HTR-8/SVneo (cell line): ENCODE measurements at regions not wholly inside any gene's neighbourhood (a gene's known extent, or its start where the extent isn't known, plus 50 kb on each side); places are given as distances from the start of the nearest gene placed in this dataset.

Source experiments
- DNase-seq: peaks from one replicate; pipeline ENCODE4 v3.0.0; 2011; ENCODE audit warnings: low spot score, mixed read lengths; ENCODE audit not compliant: insufficient read length
- FAIRE-seq: peaks from 2 replicates; lab custom pipeline; 2011; peaks lifted over from hg19 to GRCh38; lab: Jason Lieb, UNC

GRCh38 chr3:162218479-162218878, 721.9 kb downstream of the OTOL1 start:
- FAIRE-seq, result no peak
- no peak for DNase-seq

- FAIRE-seq (no peak), DNase-seq (no peak)
Measured at GRCh38 chr3:162224746-162225145, 728.1 kb downstream of the OTOL1 start.

DNA sequence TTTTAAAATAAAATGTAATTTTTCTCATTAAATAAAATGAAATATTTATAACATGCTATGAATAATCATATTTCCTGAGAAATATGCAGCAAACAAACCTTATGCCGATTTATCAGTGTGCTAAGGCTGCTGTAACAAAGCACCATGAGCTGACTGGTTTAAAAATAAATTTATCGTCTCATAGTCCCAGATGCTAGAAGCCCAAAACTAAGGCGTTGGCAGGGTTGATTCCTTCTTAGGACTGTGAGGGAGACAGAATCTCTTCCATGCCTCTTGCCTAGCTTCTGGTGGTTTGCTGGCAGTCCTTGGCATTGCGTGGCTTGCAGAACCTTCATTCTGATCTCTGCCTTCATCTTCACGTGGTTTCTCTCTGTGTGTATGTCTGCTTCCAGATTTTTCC, 740.3 kb downstream of the OTOL1 start:
- DNase-seq (no peak), FAIRE-seq (no peak)

GRCh38 chr3:162250782-162251181, 754.2 kb downstream of the OTOL1 start:
- FAIRE-seq (no peak), DNase-seq (no peak)

DNA sequence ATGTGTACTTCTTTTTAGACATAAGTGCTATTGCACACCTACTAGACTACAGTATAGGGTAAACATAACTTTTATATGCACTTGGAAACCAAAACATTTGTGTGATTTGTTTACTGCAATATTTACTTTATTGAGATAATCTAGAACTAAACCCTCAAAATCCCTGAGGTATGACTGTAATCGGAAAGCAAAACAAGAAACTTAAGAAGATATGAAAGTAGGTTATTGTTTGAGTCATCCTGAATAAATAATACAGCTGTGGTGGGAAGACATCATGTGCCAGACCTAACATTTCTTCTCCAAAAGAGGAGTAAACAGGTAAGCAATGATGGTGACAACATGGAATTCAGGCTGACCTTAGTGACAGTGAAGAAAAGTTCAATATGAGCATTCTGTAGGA, 765.5 kb downstream of the OTOL1 start:
- FAIRE-seq (no peak), DNase-seq (no peak)

DNA sequence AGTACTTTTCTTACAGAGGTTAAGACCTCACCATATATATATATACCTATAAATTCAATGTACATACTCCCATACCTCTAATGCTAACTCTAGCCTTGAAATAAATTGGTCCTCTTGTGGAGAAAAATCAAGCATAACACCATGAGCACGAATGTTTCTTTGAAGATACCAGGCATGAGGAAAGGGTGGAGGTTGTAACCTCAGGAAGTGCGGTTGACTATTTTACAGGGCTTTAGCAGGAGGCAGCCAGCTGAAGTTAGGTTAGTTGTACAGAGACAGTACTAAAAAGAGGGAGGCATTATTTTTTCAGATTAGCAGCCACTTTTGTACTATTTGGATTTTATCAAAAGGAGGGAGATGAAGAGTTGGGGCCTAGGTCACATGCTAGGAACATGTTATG, 767.0 kb downstream of the OTOL1 start:
- FAIRE-seq, result no peak
- no peak for DNase-seq

DNA sequence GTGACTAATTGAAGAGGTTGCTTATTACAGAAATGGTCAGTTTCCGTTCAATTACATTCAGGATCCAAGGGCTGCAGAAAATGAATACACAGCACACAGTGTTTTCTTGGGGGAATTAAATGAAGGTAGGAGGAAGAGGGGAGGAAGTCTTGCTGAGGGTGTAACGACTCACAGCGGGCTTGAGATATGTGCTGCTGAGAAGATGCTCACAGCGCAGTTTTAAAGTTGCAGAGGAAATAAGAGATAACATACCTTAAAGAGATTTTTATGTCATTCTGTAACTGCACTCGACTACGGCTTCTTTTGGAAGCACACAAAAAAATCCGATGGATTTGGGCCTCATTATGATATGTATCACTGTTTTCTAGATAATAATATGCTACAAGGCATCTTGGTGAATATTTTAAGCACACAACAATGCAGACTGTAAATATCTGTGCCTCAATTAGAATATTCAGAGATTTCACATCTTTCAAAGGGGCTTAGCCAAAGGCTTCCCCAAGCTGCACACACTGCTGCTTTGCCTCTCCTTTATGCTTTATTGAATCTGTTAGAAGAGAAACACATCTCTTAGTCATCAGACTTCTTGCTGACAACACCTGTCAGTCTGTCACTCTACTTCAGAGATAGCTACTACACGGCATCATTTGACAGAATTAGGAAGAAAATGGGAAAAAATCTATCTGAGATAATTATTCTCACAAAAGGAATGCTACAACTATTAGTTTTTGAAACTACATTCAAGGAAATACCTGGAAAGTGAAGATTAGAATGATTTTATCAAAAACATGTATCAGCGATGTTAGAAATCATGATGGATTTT, 773.2 kb downstream of the OTOL1 start:
- FAIRE-seq (no peak), DNase-seq (no peak)

DNA sequence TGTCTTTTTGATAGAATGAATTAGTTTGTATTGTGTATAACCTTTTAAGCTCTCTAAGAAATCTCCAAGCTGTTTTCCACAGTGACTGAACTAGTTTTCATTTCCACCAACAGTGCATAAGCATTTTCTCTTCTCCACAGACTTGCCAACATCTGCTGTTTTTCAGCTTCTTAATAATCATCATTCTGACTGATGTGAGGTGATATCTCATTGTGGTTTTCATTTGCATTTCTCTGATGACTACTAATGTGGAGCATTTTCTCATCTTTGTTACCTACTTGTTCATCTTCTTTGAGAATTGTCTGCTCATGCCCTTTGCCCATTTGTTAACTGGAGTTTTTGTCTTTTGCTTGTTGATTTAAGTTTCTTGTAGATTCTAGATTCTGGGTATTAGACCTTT, 777.5 kb downstream of the OTOL1 start:
- FAIRE-seq (no peak), DNase-seq (no peak)

GRCh38 chr3:162278834-162279233, 782.2 kb downstream of the OTOL1 start:
- DNase-seq, result no peak
- peak; percentile 4 for FAIRE-seq

DNA sequence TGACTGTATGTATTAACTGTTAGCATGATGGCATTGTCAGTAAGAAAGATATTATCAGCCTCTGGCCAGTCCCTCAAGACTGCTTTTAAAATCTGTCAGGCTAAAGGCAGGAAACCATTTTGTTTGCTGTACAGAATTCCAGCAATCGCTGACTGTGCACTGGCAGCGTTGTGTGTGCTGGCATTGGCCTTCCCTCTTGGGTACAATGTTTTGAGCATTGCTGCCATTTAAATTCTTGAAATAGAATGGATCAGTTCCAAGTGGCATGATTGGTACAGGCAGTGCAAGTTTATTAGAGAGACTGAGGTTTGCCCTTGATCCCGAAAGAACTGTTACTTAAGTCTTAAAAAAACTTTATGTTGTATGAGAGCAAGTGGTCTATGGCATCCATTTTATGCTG, 788.7 kb downstream of the OTOL1 start:
- DNase-seq (no peak), FAIRE-seq (no peak)

DNA sequence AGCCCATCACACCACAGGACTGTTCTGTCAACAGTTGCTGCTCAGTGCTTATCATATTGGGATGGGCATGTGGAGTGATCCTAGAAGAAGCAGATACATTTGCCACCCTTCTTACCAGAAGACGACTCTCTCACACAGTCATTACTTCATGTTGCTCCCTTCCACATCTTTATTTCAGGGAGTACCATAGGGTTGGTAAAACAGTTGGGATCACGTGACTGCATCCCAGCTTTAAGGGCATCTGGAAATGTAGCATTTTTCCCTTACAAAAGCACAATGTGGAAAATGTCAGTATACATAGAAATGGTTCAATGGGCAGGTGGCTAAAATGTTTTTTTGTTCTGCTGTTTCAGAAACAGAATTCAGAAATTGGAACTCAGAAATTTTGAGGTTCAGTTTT, 791.0 kb downstream of the OTOL1 start:
- DNase-seq, result no peak
- FAIRE-seq, result peak; percentile 13

DNA sequence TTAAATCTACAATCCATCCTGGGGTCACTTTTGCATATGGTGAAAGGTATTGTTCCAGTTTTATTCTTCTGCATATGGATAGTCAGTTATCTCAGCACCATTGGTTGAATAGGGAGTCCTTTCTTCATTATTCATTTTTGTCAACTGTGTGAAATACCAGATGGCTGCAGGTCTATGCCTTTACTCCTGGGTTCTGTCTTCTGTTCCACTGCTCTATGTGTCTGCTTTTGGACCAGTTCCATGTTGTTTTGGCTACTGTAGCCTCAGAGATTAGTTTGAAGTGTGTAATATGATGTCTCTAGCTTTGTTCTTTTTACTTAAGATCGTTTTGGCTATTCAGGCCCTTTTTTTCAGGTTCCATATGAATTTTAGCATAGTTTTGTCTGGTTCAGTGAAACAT, 795.8 kb downstream of the OTOL1 start:
- FAIRE-seq, result no peak

DNA sequence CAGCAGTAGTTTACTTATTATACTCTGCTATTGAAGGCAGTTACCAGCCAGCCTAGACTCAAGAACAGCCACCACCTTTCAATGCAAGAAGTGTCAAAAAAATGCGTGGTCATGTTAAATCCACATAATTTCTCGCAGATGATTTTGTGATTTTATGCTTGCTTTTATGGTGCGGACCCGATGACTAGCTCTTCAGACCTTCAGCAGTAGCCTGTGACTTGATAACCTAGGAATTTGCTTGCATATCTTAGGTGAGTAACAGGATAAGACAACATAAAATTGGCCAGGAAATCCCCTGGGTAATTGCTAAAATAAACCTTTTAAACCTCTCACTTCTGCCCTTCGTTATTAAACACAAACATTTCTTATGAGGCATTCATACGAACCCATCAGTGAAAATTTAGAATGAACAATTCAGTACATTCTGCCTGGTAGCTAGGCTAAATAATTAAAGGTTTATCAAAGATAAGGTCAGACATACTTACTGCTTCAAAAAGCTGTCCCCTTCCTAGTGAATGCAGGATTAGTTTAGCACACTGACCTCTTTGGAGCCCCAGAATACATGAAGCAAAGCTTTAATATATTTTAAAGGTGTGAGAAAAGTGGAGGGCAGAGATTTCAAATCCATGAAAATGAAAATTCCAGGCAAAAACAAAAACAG, 798.8 kb downstream of the OTOL1 start:
- peak; percentile 44 for DNase-seq

More for the DNA sequence above, 795.8 kb downstream of the OTOL1 start:
- no peak for DNase-seq

GRCh38 chr3:162302983-162303624, 806.5 kb downstream of the OTOL1 start:
- no peak for DNase-seq
- no peak for FAIRE-seq

More for the DNA sequence above, 798.8 kb downstream of the OTOL1 start:
- FAIRE-seq, result peak; percentile 64

DNA sequence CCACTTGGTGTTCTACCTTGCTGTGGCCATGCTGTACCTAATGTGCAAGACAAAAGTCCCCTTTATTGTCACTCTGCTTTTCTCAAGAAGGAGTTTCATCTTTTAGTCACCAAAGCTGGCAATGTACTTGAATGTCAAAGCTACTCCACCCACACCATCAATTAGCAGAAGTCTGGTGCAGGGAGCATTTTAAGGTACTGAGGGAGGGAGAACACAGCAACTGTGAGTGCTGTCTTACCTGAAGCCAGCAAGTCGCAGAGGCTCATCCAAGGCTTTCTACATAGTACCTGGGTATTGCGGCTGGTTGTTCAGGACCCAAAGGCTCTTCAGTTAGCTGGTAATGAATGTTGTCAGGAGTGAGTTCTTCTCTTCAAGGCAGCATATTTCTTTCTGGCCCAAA, 820.4 kb downstream of the OTOL1 start:
- FAIRE-seq (no peak), DNase-seq (no peak)

- no peak for DNase-seq
- FAIRE-seq, result no peak
Measured at GRCh38 chr3:162328649-162329048, 832.0 kb downstream of the OTOL1 start.

GRCh38 chr3:162329514-162329913, 832.9 kb downstream of the OTOL1 start:
- DNase-seq (no peak), FAIRE-seq (no peak)

GRCh38 chr3:162332344-162332743, 835.7 kb downstream of the OTOL1 start:
- no peak for DNase-seq
- FAIRE-seq, result no peak

GRCh38 chr3:162334537-162334936, 837.9 kb downstream of the OTOL1 start:
- FAIRE-seq, result no peak
- no peak for DNase-seq

DNA sequence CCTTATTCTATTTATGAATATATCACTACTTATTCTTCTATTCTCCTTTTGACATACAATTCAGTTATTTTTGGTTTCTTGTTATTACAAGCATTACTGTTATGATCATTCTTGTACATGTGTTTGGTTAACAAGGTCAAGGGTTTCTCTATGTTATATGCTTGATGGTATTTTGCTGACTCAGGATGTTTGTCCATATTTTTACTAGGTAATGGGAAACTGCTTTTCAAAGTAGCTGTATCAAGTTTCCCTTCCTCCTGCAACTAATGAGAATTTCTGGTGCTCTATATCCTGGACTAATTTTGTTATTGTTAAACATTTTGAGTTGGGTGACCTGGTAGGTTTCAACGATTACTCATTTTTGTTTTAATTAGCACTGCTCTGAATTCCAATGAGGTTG, 841.0 kb downstream of the OTOL1 start:
- no peak for DNase-seq
- FAIRE-seq, result no peak

- DNase-seq (no peak), FAIRE-seq (no peak)
Measured at GRCh38 chr3:162338514-162338913, 841.9 kb downstream of the OTOL1 start.
